Activated naive CD8-positive, alpha-beta T cell treated with anti-CD3 and anti-CD28 coated beads, Interleukin-2, amount 10 ng/mL, durations not matched to agents 7 days and 5 days (primary cell): ENCODE measurements at regions not wholly inside any gene's neighbourhood (a gene's known extent, or its start where the extent isn't known, plus 50 kb on each side); places are given as distances from the start of the nearest gene placed in this dataset.

Experiments
- ATAC-seq: fragments of 150-1000 bp; cut with Tn5 transposase; one replicate; pipeline ENCODE4 v1.10.0; 2021; ENCODE audit warnings: low read depth, moderate library complexity
- POLR2A ChIA-PET: fragments of 350-600 bp; sonication (Branson Sonifier 250); formaldehyde crosslinking; loops from one replicate; lab custom pipeline; 2021; ENCODE audit warnings: antibody characterized with exemption; lab: Charles Lee
- DNase-seq: peaks from one replicate; pipeline ENCODE4 v3.0.0; 2021
- H3K27ac Mint-ChIP-seq: one replicate; pipeline ENCODE4 v1.8.0; 2022; ENCODE audit warnings: mild to moderate bottlenecking, mixed read lengths
- H3K27me3 Mint-ChIP-seq: one replicate; pipeline ENCODE4 v1.8.0; 2022; ENCODE audit warnings: mild to moderate bottlenecking, moderate library complexity, mixed read lengths
- H3K36me3 Mint-ChIP-seq: one replicate; pipeline ENCODE4 v1.8.0; 2021; ENCODE audit warnings: mild to moderate bottlenecking, mixed read lengths
- H3K4me1 Mint-ChIP-seq: one replicate; pipeline ENCODE4 v1.8.0; 2021; ENCODE audit warnings: mixed read lengths
- H3K4me3 Mint-ChIP-seq: one replicate; pipeline ENCODE4 v1.8.0; 2022; ENCODE audit warnings: mild to moderate bottlenecking, moderate library complexity, mixed read lengths
- H3K9me3 Mint-ChIP-seq: one replicate; pipeline ENCODE4 v1.8.0; 2021; ENCODE audit warnings: mixed read lengths

GRCh38 chr4:123777373-123777772 is 380.8 kb downstream of the SPRY1 start:
- Mint-ChIP-seq H3K9me3 (no peaks in the 10 kb centered on the region), H3K27me3 (peaks cover 11% of the 10 kb centered on the region), H3K4me1 (peaks cover 1% of the 10 kb centered on the region), H3K36me3 (no peaks in the 10 kb centered on the region), H3K27ac (no peak overlapping the region), H3K4me3 (no peak overlapping the region)
- no peak for ATAC-seq
- POLR2A ChIA-PET = no interaction called here
- DNase-seq = no peak

GRCh38 chr4:123783151-123783790 is 386.7 kb downstream of the SPRY1 start:
- Mint-ChIP-seq H3K27ac (no peak overlapping the region), H3K36me3 (no peaks in the 10 kb centered on the region), H3K4me1 (no peaks in the 10 kb centered on the region), H3K27me3 (no peaks in the 10 kb centered on the region), H3K4me3 (no peak overlapping the region), H3K9me3 (no peaks in the 10 kb centered on the region)
- POLR2A ChIA-PET = no interaction called here
- no peak for DNase-seq
- ATAC-seq = no peak

- Mint-ChIP-seq H3K9me3 (no peaks in the 10 kb centered on the region), H3K4me1 (no peaks in the 10 kb centered on the region), H3K27me3 (peaks cover 1% of the 10 kb centered on the region), H3K27ac (no peak overlapping the region), H3K4me3 (no peak overlapping the region), H3K36me3 (no peaks in the 10 kb centered on the region)
- ATAC-seq = no peak
- no peak for DNase-seq
- POLR2A ChIA-PET = no interaction called here
Observed at GRCh38 chr4:123783921-123784320, 387.3 kb downstream of the SPRY1 start.

GRCh38 chr4:123784626-123785025 is 388.0 kb downstream of the SPRY1 start:
- Mint-ChIP-seq H3K4me3 (no peak overlapping the region), H3K9me3 (no peaks in the 10 kb centered on the region), H3K27ac (no peak overlapping the region), H3K27me3 (peaks cover 2% of the 10 kb centered on the region), H3K4me1 (no peaks in the 10 kb centered on the region), H3K36me3 (no peaks in the 10 kb centered on the region)
- ATAC-seq (no peak), DNase-seq (no peak)
- POLR2A ChIA-PET = no interaction called here

GRCh38 chr4:123785538-123785937 is 388.9 kb downstream of the SPRY1 start:
- Mint-ChIP-seq H3K36me3 (no peaks in the 10 kb centered on the region), H3K27ac (no peak overlapping the region), H3K9me3 (no peaks in the 10 kb centered on the region), H3K4me3 (no peak overlapping the region), H3K4me1 (no peaks in the 10 kb centered on the region), H3K27me3 (peaks cover 2% of the 10 kb centered on the region)
- POLR2A ChIA-PET = no interaction called here
- ATAC-seq (no peak), DNase-seq (no peak)

GRCh38 chr4:123786163-123786915 is 389.7 kb downstream of the SPRY1 start:
- H3K36me3 Mint-ChIP-seq = no peaks in the 10 kb centered on the region
- H3K4me1 Mint-ChIP-seq = no peaks in the 10 kb centered on the region
- POLR2A ChIA-PET = no interaction called here
- H3K9me3 Mint-ChIP-seq = no peaks in the 10 kb centered on the region
- ATAC-seq (no peak), DNase-seq (no peak)
- H3K27me3 Mint-ChIP-seq = peaks cover 2% of the 10 kb centered on the region
- no peak overlapping the region for H3K4me3 Mint-ChIP-seq
- H3K27ac Mint-ChIP-seq = no peak overlapping the region

- no peaks in the 10 kb centered on the region for H3K4me1 Mint-ChIP-seq
- H3K36me3 Mint-ChIP-seq = no peaks in the 10 kb centered on the region
- no peaks in the 10 kb centered on the region for H3K9me3 Mint-ChIP-seq
- ATAC-seq (no peak), DNase-seq (no peak)
- H3K27me3 Mint-ChIP-seq = peaks cover 2% of the 10 kb centered on the region
- H3K4me3 Mint-ChIP-seq = no peak overlapping the region
- POLR2A ChIA-PET = no interaction called here
- no peak overlapping the region for H3K27ac Mint-ChIP-seq
Observed at GRCh38 chr4:123786920-123787319, 390.3 kb downstream of the SPRY1 start.

GRCh38 chr4:123787512-123788080 is 391.0 kb downstream of the SPRY1 start:
- no peak overlapping the region for H3K4me3 Mint-ChIP-seq
- H3K4me1 Mint-ChIP-seq = no peaks in the 10 kb centered on the region
- peaks cover 2% of the 10 kb centered on the region for H3K27me3 Mint-ChIP-seq
- no peaks in the 10 kb centered on the region for H3K9me3 Mint-ChIP-seq
- ATAC-seq (no peak), DNase-seq (no peak)
- H3K27ac Mint-ChIP-seq = no peak overlapping the region
- H3K36me3 Mint-ChIP-seq = no peaks in the 10 kb centered on the region
- POLR2A ChIA-PET = no interaction called here

GRCh38 chr4:123788577-123788976 is 392.0 kb downstream of the SPRY1 start:
- no peak for ATAC-seq
- no peaks in the 10 kb centered on the region for H3K9me3 Mint-ChIP-seq
- no peaks in the 10 kb centered on the region for H3K36me3 Mint-ChIP-seq
- POLR2A ChIA-PET = no interaction called here
- no peak overlapping the region for H3K27ac Mint-ChIP-seq
- no peak overlapping the region for H3K4me3 Mint-ChIP-seq
- H3K27me3 Mint-ChIP-seq = peaks cover 2% of the 10 kb centered on the region
- DNase-seq = no peak
- H3K4me1 Mint-ChIP-seq = no peaks in the 10 kb centered on the region

GRCh38 chr4:123790681-123791080 is 394.1 kb downstream of the SPRY1 start:
- Mint-ChIP-seq H3K27me3 (peaks cover 2% of the 10 kb centered on the region), H3K4me1 (no peaks in the 10 kb centered on the region), H3K27ac (no peak overlapping the region), H3K9me3 (no peaks in the 10 kb centered on the region), H3K4me3 (no peak overlapping the region), H3K36me3 (no peaks in the 10 kb centered on the region)
- POLR2A ChIA-PET = no interaction called here
- ATAC-seq (no peak), DNase-seq (no peak)

GRCh38 chr4:123802082-123802645 is 405.6 kb downstream of the SPRY1 start:
- peaks cover 11% of the 10 kb centered on the region for H3K27me3 Mint-ChIP-seq
- H3K4me3 Mint-ChIP-seq = no peak overlapping the region
- DNase-seq (no peak), ATAC-seq (no peak)
- H3K27ac Mint-ChIP-seq = no peak overlapping the region
- no peaks in the 10 kb centered on the region for H3K4me1 Mint-ChIP-seq
- POLR2A ChIA-PET = no interaction called here
- H3K9me3 Mint-ChIP-seq = no peaks in the 10 kb centered on the region
- H3K36me3 Mint-ChIP-seq = no peaks in the 10 kb centered on the region

- no peaks in the 10 kb centered on the region for H3K36me3 Mint-ChIP-seq
- H3K4me3 Mint-ChIP-seq = no peak overlapping the region
- ATAC-seq (no peak), DNase-seq (no peak)
- H3K27me3 Mint-ChIP-seq = peaks cover 12% of the 10 kb centered on the region
- H3K9me3 Mint-ChIP-seq = no peaks in the 10 kb centered on the region
- POLR2A ChIA-PET = no interaction called here
- H3K27ac Mint-ChIP-seq = no peak overlapping the region
- no peaks in the 10 kb centered on the region for H3K4me1 Mint-ChIP-seq
Observed at GRCh38 chr4:123802933-123803332, 406.3 kb downstream of the SPRY1 start.

GRCh38 chr4:123804196-123804721 is 407.7 kb downstream of the SPRY1 start:
- Mint-ChIP-seq H3K36me3 (no peaks in the 10 kb centered on the region), H3K4me3 (no peak overlapping the region)

More at GRCh38 chr4:123804196-123804721, 407.7 kb downstream of the SPRY1 start:
- no peaks in the 10 kb centered on the region for H3K9me3 Mint-ChIP-seq
- DNase-seq = no peak
- ATAC-seq = no peak
- no peaks in the 10 kb centered on the region for H3K4me1 Mint-ChIP-seq
- H3K27ac Mint-ChIP-seq = no peak overlapping the region
- peaks cover 13% of the 10 kb centered on the region for H3K27me3 Mint-ChIP-seq
- POLR2A ChIA-PET = no interaction called here
